ENCODE measurements at regions not wholly inside any gene's neighbourhood (a gene's known extent, or its start where the extent isn't known, plus 50 kb on each side); places are given as distances from the start of the nearest gene placed in this dataset.

DNA sequence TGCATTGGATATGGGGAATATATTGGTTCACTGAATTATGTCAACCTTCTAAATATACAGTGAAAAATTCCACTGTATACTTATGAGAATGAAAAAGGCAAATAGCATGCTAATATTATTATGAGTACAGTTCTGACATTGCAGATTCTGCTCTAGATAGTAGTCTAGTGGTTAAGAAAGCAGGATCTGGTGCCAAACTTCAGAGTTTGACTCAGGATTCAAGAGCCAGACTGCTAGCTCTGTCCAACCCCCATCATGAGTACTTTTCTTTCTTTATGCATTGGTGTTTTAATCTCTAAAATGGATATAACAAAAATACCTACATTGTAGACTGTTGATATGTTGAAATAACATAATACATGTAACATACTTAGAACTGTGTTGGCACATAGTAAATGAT is 57.3 kb upstream of the PLSCR4 start:
- DNase-seq, result no peak

DNA sequence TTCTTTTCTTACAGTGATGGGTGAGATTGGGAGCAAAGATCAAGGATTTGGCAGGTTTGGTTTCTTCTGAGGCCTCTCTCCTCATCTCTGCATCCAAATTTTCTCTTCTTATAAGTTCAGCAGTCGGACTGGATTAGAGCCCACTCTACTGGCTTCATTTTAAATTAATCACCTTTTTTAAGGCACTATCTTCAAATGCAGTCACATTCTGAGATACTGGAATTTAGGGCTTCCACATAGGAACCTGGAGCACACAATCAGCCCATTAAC is 56.5 kb upstream of the PLSCR4 start:
- DNase-seq, result no peak

DNA sequence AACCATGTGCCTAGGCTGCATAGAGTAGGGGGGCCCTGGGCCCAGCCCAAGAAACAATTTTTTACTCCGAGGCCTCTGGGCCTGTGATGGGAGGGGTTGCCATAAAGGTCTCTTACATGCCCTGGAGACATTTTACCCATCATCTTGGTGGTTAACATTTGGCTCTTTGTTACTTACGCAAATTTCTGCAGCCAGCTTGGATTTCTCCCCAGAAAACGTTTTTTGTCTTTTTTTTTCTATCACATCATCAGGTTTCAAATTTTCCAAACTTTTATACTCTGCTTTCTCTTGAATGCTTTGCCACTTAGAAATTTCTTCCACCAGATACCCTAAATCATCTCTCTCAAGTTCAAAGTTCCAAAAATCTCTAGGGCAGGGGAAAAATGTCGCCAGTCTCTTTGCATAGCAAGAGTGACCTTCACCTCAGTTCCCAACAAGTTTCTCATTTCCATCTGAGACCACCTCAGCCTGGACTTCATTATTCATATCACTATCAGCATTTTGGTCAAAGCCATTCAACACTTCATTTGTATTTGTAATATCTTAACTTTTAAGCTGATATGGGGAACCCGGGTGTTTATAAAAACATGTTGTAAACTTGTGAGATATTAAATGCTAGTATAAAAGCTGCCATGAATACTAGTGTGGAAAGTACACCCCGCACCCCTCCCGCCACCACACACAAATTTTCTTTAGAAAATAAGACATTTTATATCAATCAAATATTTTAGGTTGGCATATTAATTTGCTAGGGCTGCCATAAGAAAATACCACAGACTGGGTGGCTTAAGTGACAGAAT is 56.0 kb upstream of the PLSCR4 start:
- no peak for DNase-seq

DNA sequence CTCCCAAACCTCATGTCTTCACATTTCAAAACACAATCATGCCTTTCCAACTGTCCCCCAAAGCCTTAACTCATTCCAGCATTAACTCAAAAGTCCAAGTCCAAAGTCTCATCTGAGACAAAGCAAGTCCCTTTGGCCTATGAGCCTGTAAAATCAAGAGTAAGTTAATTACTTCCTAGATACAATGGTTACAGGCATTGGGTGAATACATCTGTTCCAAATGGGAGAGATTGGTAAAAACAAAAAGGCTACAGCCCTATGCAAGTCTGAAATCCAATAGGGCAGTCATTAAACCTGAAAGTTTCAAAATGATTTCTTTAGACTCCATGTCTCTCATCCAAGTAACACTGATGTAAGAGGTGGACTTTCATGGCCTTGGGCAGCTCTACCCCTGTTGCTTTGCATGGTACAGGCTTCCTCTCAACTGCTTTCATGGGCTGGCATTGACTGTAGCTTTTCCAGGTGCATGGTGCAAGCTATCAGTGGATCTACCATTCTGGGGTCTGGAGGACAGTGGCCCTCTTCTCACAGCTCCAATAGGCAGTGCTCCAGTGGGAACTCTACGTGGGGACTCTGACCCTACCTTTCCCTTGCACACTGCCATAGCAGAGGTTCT is 55.0 kb upstream of the PLSCR4 start:
- no peak for DNase-seq

DNA sequence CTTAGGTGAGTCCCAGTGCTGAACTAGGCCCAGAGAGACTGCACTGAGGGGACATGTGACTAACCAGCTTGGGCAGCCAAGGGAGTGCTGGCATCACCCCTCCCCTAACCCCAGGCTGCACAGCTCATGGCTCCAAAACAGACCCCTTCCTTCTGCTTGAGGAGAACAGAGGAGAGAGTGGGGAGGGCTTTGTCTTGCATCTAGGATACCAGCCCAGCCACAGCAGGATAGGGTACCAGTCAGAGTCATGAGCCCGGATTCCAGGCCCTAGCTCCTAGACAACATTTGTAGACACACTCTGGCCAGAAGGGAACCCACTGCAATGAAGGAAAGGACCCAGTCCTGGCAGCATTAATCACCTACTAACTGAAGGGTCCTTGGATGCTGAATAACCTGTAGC is 49.9 kb upstream of the PLSCR4 start:
- DNase-seq, result no peak

Data from suppressor macrophage (primary cell).